C4-2B (cell line): ENCODE measurements at regions not wholly inside any gene's neighbourhood (a gene's known extent, or its start where the extent isn't known, plus 50 kb on each side); places are given as distances from the start of the nearest gene placed in this dataset.

Experiments used
- H3K27ac ChIP-seq: fragments of 450-650 bp; 2 replicates; pipeline ENCODE4 v1.5.1; 2017
- ZFX ChIP-seq: fragments of 450-650 bp; IDR thresholded peaks from 2 replicates; pipeline ENCODE4 v1.6.1; 2017
- TF ChIP-seq, protein P1 (sequence below): fragments of 450-650 bp; conservative IDR thresholded peaks from 2 replicates; pipeline ENCODE4 v1.5.1; 2017; ENCODE audit warnings: mild to moderate bottlenecking

GRCh38 chr5:90224342-90224741 lies 185.2 kb downstream of the CETN3 start:
- no peak overlapping the region for H3K27ac ChIP-seq
- no peak for TF ChIP-seq ZFX
- TF ChIP-seq, protein P1, sequence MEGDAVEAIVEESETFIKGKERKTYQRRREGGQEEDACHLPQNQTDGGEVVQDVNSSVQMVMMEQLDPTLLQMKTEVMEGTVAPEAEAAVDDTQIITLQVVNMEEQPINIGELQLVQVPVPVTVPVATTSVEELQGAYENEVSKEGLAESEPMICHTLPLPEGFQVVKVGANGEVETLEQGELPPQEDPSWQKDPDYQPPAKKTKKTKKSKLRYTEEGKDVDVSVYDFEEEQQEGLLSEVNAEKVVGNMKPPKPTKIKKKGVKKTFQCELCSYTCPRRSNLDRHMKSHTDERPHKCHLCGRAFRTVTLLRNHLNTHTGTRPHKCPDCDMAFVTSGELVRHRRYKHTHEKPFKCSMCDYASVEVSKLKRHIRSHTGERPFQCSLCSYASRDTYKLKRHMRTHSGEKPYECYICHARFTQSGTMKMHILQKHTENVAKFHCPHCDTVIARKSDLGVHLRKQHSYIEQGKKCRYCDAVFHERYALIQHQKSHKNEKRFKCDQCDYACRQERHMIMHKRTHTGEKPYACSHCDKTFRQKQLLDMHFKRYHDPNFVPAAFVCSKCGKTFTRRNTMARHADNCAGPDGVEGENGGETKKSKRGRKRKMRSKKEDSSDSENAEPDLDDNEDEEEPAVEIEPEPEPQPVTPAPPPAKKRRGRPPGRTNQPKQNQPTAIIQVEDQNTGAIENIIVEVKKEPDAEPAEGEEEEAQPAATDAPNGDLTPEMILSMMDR, result no peak

DNA sequence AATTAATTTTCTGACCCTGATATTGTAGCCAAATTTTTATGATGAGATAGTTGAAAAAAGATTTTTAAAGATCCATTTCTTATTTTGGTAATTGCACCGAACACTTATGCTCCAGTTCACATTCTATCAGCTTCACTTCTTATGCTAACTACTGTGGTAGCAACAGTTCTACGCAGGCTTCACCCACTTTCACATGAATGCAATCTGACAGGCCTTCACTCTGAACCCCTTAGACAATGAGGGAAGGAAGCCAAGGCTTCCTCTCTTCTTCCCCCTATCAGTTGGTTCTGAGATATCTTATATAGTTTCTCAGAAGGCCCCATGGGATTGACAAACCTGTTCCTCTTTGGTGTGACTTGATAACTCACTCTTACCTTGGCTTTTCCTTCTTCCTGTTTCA lies 185.8 kb downstream of the CETN3 start:
- TF ChIP-seq, protein P1, result no peak
- TF ChIP-seq ZFX, result no peak
- no peak overlapping the region for H3K27ac ChIP-seq

DNA sequence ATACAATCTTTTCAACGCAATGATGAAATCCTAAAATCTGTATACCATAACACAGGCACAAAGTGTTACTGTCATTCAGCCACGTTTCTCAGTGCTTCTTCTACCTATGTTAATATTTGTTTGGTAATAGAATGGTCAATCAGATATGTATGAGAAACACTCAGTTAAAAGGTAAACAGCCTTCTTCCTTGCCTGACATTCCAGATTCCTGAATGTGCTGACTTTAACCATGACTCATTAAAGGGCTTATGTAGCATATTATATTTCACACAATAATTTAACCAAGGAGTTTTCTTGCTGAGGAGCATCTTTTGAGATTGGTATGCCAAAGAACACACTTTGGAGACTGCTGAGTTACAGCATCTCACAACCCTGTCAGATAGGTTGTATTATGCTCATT lies 187.6 kb downstream of the CETN3 start:
- TF ChIP-seq, protein P1, result no peak
- no peak for TF ChIP-seq ZFX
- no peak overlapping the region for H3K27ac ChIP-seq

DNA sequence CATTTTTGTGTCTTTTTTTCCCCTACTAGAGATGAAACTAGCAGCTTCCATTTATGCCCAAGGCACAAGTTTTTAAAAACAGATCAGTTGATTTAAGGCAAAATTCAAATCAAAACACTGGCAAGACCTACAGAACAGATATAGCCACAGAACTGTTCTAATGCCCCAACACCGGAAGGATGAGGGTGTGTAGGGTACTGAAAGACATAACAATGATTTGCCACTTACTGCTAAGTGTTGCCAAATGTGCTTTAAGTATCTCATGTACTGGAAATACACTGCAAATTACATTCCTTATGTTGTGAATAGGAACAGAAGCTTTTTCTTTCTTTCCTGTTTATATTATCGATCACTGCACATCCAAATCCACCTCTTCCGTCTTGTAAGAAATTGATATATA lies 189.0 kb downstream of the CETN3 start:
- TF ChIP-seq, protein P1, result no peak
- no peak for TF ChIP-seq ZFX

DNA sequence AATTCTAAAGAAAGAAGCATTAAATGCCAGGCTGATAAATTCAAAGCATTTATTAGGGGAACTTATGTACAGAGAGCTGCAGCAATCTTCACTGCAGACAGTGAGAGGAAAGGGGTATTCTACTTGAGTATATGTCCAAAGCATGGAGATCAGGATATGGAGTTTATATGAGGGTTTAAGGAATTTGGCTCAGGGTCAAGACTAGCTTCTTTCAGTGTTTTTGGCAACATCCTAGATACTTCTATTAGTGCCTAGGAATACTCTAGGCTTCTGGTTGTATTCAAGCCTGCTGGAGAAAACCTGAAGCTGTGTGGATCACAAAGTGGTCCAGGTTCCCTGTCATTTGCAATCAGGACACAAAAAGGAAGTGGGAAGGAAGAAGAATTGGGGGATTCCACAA lies 194.6 kb downstream of the CETN3 start:
- TF ChIP-seq, protein P1, result no peak
- no peak for TF ChIP-seq ZFX
- H3K27ac ChIP-seq, result no peak overlapping the region

More for the DNA sequence above, 189.0 kb downstream of the CETN3 start:
- no peak overlapping the region for H3K27ac ChIP-seq

DNA sequence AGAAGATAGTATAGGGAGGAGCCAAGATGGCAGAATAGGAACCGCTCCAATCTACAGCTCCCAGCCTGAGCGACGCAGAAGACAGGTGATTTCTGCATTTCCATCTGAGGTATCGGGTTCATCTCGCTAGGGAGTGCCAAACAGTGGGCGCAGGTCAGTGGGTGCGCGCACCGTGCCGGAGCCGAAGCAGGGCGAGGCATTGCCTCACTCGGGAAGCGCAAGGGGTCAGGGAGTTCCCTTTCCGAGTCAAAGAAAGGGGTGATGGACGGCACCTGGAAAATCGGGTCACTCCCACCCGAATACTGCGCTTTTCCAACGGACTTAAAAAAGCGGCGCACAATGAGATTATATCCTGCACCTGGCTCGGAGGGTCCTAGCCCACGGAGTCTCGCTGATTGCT lies 201.2 kb downstream of the CETN3 start:
- peak overlapping the region; percentile 38; the same call in 1 of the 2 replicates for H3K27ac ChIP-seq

DNA sequence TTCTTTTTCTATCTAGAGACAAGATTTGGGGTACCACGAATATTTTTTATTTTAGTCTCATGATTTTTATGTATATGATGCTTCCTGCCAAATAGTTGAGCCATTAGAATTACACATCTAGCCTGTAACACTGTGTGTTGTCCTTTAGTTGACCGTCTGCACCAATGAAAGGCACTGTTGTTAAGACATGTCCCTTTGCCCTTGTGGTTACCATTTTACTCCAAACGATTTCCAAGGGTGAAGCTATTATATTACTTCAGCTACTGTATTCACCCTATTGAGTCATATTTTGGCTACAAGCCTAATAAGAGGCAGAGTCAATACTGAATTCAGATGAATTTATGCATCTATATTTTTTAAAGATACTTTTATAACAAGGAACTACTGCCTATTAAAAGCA lies 207.6 kb downstream of the CETN3 start:
- H3K27ac ChIP-seq, result no peak overlapping the region
- TF ChIP-seq ZFX, result no peak
- TF ChIP-seq, protein P1, result no peak

DNA sequence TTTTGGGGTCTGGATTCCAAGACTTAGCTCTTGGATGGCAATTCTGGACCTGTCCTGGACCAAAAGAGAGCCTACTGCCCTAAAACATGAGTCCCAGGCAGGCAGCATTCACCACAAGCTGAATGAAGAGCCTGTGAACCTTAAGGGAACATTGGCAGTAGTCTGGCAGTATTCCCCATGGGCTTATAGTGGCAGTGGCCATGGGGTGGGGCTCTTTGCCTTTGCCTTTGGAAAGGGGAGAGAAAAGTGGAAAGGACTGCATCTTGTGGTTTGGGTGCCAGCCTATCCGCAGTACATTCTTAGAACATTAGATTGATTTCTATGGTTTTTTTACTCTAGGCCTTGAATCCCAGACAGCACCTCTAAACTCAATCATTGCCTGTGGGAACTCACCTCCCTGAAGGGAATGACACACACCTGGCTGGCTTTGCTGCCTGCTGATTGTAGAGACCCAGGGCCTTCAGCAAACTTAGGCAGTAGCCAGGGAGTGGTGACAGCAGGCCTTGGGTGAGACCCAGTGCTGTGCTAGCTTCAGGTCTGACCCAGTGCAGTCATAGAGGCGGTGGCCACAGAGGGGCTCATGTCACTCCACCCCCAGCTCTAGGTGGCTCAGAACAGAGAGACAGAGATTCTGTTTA lies 216.3 kb downstream of the CETN3 start:
- TF ChIP-seq ZFX, result no peak
- TF ChIP-seq, protein P1, result no peak
- H3K27ac ChIP-seq, result no peak overlapping the region
